ENCODE measurements at regions not wholly inside any gene's neighbourhood (a gene's known extent, or its start where the extent isn't known, plus 50 kb on each side); places are given as distances from the start of the nearest gene placed in this dataset.

- no peak for DNase-seq (ENCODE audit: low read depth)
Measured at GRCh38 chr14:85438481-85438942, 91.4 kb upstream of the FLRT2 start.

GRCh38 chr14:85439696-85440328, 90.1 kb upstream of the FLRT2 start:
- no peak for DNase-seq (ENCODE audit: low read depth)

GRCh38 chr14:85441909-85442643, 87.9 kb upstream of the FLRT2 start:
- no peak for DNase-seq (ENCODE audit: low read depth)

GRCh38 chr14:85442996-85443395, 86.9 kb upstream of the FLRT2 start:
- no peak for DNase-seq (ENCODE audit: low read depth)

GRCh38 chr14:85444635-85445034, 85.3 kb upstream of the FLRT2 start:
- DNase-seq (ENCODE audit: low read depth) = no peak

GRCh38 chr14:85445151-85445795, 84.7 kb upstream of the FLRT2 start:
- no peak for DNase-seq (ENCODE audit: low read depth)

GRCh38 chr14:85447883-85448282, 82.1 kb upstream of the FLRT2 start:
- no peak for DNase-seq (ENCODE audit: low read depth)

- no peak for DNase-seq (ENCODE audit: low read depth)
Measured at GRCh38 chr14:85451421-85451820, 78.5 kb upstream of the FLRT2 start.

- no peak for DNase-seq (ENCODE audit: low read depth)
Measured at GRCh38 chr14:85453401-85454225, 76.3 kb upstream of the FLRT2 start.

- DNase-seq (ENCODE audit: low read depth) = no peak
Measured at GRCh38 chr14:85454226-85454813, 75.6 kb upstream of the FLRT2 start.

- no peak for DNase-seq (ENCODE audit: low read depth)
Measured at GRCh38 chr14:85459361-85460000, 70.5 kb upstream of the FLRT2 start.

GRCh38 chr14:85461432-85462133, 68.4 kb upstream of the FLRT2 start:
- no peak for DNase-seq (ENCODE audit: low read depth)

- DNase-seq (ENCODE audit: low read depth) = no peak
Measured at GRCh38 chr14:85463512-85463911, 66.4 kb upstream of the FLRT2 start.

GRCh38 chr14:85464135-85464895, 65.6 kb upstream of the FLRT2 start:
- no peak for DNase-seq (ENCODE audit: low read depth)

- DNase-seq (ENCODE audit: low read depth) = no peak
Measured at GRCh38 chr14:85466678-85467077, 63.3 kb upstream of the FLRT2 start.

GRCh38 chr14:85468816-85469215, 61.1 kb upstream of the FLRT2 start:
- no peak for DNase-seq (ENCODE audit: low read depth)

- no peak for DNase-seq (ENCODE audit: low read depth)
Measured at GRCh38 chr14:85471156-85471555, 58.8 kb upstream of the FLRT2 start.

GRCh38 chr14:85471744-85472143, 58.2 kb upstream of the FLRT2 start:
- DNase-seq (ENCODE audit: low read depth) = no peak

GRCh38 chr14:85474431-85474830, 55.5 kb upstream of the FLRT2 start:
- DNase-seq (ENCODE audit: low read depth) = no peak

- no peak for DNase-seq (ENCODE audit: low read depth)
Measured at GRCh38 chr14:85475113-85475512, 54.8 kb upstream of the FLRT2 start.
